Gastrocnemius medialis (tissue), 4 donors: ENCODE measurements at regions not wholly inside any gene's neighbourhood (a gene's known extent, or its start where the extent isn't known, plus 50 kb on each side); places are given as distances from the start of the nearest gene placed in this dataset.

Source experiments
- POLR2A ChIP-seq, 2 donors: fragments of 450-650 bp; IDR thresholded peaks; one replicate each; pipeline ENCODE4 v1.6.1; 2017; ENCODE audit warnings: antibody characterized with exemption in 2 of 2, mild to moderate bottlenecking in 2 of 2, moderate library complexity in 2 of 2
- TF ChIP-seq, protein P1 (sequence below), 5 experiments: fragments of 450-650 bp in 3 of 5; fragments of 200-600 bp in 2 of 5; sonication (generic) in 2 of 5; IDR thresholded peaks in 4 of 5; conservative IDR thresholded peaks in 1 of 5; 1 replicate in 4 of 5; 2 replicates in 1 of 5; pipeline ENCODE4 v1.5.1; 2016 to 2019; ENCODE audit warnings: antibody characterized with exemption in 5 of 5, mild to moderate bottlenecking in 3 of 5, moderate library complexity in 3 of 5

- TF ChIP-seq, protein P1, sequence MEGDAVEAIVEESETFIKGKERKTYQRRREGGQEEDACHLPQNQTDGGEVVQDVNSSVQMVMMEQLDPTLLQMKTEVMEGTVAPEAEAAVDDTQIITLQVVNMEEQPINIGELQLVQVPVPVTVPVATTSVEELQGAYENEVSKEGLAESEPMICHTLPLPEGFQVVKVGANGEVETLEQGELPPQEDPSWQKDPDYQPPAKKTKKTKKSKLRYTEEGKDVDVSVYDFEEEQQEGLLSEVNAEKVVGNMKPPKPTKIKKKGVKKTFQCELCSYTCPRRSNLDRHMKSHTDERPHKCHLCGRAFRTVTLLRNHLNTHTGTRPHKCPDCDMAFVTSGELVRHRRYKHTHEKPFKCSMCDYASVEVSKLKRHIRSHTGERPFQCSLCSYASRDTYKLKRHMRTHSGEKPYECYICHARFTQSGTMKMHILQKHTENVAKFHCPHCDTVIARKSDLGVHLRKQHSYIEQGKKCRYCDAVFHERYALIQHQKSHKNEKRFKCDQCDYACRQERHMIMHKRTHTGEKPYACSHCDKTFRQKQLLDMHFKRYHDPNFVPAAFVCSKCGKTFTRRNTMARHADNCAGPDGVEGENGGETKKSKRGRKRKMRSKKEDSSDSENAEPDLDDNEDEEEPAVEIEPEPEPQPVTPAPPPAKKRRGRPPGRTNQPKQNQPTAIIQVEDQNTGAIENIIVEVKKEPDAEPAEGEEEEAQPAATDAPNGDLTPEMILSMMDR (IDR thresholded peaks at IDR 0.05 in 4 of 5, conservative IDR thresholded peaks at IDR 0.05 in 1 of 5) = no peak
- TF ChIP-seq POLR2A (IDR thresholded peaks at IDR 0.05) = no peak
Measured at GRCh38 chr6:22784601-22785410, 215.4 kb downstream of the HDGFL1 start.
